ENCODE measurements at regions not wholly inside any gene's neighbourhood (a gene's known extent, or its start where the extent isn't known, plus 50 kb on each side); places are given as distances from the start of the nearest gene placed in this dataset.

DNA sequence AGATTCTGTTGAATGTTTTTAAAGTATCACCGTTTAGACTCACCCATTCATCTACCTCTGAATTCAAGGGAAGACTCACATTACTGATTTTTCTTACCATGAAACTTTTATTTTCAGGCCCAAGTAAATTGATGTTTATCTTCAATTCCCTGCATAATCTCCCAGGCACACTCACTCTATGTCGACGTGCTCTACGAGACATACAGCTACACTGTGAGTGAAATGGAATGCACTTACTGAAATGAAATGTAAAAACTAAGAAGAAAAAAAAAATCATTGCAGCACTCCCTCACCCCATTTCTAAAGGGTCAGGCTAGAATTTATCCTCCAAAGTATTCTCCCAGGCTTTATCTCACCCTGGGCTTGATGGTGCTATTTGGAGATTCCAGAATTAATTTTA, 987.9 kb downstream of the CCSER2 start (continued):
- TF ChIP-seq GABPA (tag; conservative IDR thresholded peaks at IDR 0.05; ENCODE audit: low read depth) (no peak), PTTG1 (tag; IDR thresholded peaks at IDR 0.05; ENCODE audit: low read depth) (no peak), SIRT6 (IDR thresholded peaks at IDR 0.05; ENCODE audit: low read depth, low read length) (no peak), PHB2 (IDR thresholded peaks at IDR 0.05; ENCODE audit: low read depth) (no peak), SRSF7 (optimal IDR thresholded peaks at IDR 0.05; ENCODE audit: low read depth, low read length) (no peak), RCOR1 (IDR thresholded peaks at IDR 0.05; ENCODE audit: borderline replicate concordance in 1 of 2, low read depth in 2 of 2, low read length in 2 of 2) (no peak), TCFL5 (CRISPR knock-in tag; conservative IDR thresholded peaks at IDR 0.05) (no peak), MCM7 (IDR thresholded peaks at IDR 0.05) (no peak), LARP7 (IDR thresholded peaks at IDR 0.05) (no peak), HIVEP1 (CRISPR knock-in tag; IDR thresholded peaks at IDR 0.05) (no peak), ETV6 (IDR thresholded peaks at IDR 0.05; ENCODE audit: borderline replicate concordance in 1 of 2, low read depth in 2 of 2, low read length in 1 of 2) (no peak), ETV6 (CRISPR knock-in tag; IDR thresholded peaks at IDR 0.05; ENCODE audit: borderline replicate concordance) (no peak)
- TF ChIP-seq, protein P1, sequence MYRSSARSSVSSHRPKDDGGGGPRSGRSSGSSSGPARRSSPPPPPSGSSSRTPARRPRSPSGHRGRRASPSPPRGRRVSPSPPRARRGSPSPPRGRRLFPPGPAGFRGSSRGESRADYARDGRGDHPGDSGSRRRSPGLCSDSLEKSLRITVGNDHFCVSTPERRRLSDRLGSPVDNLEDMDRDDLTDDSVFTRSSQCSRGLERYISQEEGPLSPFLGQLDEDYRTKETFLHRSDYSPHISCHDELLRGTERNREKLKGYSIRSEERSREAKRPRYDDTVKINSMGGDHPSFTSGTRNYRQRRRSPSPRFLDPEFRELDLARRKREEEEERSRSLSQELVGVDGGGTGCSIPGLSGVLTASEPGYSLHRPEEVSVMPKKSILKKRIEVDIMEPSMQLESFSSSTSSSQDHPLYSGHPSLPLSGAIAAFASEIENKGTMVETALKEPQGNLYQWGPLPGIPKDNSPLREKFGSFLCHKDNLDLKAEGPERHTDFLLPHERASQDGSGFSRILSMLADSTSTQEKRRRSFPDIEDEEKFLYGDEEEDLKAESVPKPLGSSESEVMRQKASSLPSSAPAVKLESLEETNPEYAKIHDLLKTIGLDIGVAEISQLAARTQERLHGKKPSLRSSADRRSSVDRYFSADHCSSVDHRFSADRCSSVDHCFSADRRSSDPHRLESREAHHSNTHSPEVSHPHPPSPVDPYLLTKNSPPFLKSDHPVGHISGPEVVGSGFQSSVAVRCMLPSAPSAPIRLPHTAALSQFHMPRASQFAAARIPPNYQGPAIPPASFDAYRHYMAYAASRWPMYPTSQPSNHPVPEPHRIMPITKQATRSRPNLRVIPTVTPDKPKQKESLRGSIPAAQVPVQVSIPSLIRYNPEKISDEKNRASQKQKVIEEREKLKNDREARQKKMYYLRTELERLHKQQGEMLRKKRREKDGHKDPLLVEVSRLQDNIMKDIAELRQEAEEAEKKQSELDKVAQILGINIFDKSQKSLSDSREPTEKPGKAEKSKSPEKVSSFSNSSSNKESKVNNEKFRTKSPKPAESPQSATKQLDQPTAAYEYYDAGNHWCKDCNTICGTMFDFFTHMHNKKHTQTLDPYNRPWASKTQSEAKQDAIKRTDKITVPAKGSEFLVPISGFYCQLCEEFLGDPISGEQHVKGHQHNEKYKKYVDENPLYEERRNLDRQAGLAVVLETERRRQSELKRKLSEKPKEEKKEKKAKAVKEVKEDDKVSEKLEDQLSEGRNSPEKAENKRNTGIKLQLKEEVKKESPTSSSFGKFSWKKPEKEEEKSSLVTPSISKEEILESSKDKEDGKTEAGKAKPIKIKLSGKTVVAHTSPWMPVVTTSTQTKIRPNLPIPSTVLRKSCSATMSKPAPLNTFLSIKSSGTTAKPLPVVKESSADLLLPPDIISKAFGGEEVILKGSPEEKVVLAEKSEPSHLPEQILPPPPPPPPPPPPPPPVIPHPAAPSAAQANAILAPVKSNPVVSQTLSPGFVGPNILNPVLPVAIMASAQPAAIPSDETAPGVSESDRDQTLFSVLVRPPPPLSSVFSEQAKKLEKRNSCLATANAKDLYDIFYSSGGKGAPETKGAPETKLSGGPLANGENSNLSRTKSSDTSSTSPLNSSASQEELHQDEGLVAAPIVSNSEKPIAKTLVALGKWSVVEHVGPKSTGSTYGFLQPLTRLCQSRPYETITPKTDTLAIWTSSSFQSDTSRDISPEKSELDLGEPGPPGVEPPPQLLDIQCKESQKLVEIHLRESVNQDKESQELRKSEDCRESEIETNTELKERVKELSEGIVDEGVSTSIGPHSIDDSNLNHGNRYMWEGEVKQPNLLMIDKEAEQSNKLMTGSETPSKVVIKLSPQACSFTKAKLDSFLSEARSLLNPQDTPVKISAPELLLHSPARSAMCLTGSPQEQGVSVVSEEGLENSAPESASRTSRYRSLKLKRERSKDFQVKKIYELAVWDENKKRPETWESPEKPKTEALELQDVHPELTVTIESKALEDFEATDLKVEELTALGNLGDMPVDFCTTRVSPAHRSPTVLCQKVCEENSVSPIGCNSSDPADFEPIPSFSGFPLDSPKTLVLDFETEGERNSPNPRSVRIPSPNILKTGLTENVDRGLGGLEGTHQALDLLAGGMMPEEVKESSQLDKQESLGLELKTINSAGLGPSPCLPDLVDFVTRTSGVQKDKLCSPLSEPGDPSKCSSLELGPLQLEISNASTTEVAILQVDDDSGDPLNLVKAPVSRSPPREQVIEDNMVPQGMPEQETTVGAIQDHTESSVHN (IDR thresholded peaks at IDR 0.05; ENCODE audit: borderline replicate concordance in 1 of 2, low read depth in 1 of 2) = no peak
- TF ChIP-seq, protein P2, sequence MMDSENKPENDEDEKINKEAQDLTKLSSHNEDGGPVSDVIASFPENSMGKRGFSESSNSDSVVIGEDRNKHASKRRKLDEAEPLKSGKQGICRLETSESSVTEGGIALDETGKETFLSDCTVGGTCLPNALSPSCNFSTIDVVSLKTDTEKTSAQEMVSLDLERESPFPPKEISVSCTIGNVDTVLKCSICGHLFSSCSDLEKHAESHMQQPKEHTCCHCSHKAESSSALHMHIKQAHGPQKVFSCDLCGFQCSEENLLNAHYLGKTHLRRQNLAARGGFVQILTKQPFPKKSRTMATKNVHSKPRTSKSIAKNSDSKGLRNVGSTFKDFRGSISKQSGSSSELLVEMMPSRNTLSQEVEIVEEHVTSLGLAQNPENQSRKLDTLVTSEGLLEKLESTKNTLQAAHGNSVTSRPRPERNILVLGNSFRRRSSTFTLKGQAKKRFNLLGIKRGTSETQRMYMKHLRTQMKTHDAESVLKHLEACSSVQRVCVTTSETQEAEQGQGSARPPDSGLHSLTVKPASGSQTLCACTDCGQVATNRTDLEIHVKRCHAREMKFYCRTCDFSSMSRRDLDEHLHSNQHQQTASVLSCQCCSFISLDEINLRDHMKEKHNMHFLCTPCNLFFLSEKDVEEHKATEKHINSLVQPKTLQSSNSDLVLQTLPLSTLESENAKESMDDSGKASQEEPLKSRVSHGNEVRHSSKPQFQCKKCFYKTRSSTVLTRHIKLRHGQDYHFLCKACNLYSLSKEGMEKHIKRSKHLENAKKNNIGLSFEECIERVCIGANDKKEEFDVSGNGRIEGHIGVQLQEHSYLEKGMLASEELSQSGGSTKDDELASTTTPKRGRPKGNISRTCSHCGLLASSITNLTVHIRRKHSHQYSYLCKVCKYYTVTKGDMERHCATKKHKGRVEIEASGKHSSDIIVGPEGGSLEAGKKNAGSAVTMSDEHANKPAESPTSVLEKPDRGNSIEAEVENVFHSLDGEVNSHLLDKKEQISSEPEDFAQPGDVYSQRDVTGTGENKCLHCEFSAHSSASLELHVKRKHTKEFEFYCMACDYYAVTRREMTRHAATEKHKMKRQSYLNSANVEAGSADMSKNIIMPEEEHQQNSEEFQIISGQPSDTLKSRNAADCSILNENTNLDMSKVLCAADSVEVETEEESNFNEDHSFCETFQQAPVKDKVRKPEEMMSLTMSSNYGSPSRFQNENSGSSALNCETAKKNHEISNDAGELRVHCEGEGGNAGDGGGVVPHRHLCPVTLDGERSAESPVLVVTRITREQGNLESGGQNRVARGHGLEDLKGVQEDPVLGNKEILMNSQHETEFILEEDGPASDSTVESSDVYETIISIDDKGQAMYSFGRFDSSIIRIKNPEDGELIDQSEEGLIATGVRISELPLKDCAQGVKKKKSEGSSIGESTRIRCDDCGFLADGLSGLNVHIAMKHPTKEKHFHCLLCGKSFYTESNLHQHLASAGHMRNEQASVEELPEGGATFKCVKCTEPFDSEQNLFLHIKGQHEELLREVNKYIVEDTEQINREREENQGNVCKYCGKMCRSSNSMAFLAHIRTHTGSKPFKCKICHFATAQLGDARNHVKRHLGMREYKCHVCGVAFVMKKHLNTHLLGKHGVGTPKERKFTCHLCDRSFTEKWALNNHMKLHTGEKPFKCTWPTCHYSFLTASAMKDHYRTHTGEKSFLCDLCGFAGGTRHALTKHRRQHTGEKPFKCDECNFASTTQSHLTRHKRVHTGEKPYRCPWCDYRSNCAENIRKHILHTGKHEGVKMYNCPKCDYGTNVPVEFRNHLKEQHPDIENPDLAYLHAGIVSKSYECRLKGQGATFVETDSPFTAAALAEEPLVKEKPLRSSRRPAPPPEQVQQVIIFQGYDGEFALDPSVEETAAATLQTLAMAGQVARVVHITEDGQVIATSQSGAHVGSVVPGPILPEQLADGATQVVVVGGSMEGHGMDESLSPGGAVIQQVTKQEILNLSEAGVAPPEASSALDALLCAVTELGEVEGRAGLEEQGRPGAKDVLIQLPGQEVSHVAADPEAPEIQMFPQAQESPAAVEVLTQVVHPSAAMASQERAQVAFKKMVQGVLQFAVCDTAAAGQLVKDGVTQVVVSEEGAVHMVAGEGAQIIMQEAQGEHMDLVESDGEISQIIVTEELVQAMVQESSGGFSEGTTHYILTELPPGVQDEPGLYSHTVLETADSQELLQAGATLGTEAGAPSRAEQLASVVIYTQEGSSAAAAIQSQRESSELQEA (IDR thresholded peaks at IDR 0.05; ENCODE audit: low read depth) = no peak

Measured in K562 (cell line).